Neural cell (in vitro differentiated cells): ENCODE measurements at regions not wholly inside any gene's neighbourhood (a gene's known extent, or its start where the extent isn't known, plus 50 kb on each side); places are given as distances from the start of the nearest gene placed in this dataset.

Experiments used
- H2AFZ ChIP-seq: fragments of 200-600, 300-800 bp; sonication (generic), shearing (Covaris generic); 2 replicates; pipeline ENCODE4 v1.6.0; 2014; ENCODE audit warnings: low read depth, mild to moderate bottlenecking, antibody characterized with exemption, low read length, moderate library complexity
- H3F3A ChIP-seq: fragments of 200-600 bp; shearing (Covaris generic); 2 replicates; pipeline ENCODE4 v1.6.1; 2016; ENCODE audit warnings: mild to moderate bottlenecking, moderate library complexity, mixed read lengths, antibody characterized with exemption, low read length; ENCODE audit not compliant: insufficient read depth, poor library complexity, severe bottlenecking
- H3K27ac ChIP-seq: fragments of 200-600, 300-800 bp; sonication (generic), shearing (Covaris generic); 2 replicates; pipeline ENCODE4 v1.5.1; 2014; ENCODE audit warnings: mild to moderate bottlenecking, low read length, moderate library complexity
- H3K27me3 ChIP-seq: fragments of 300-800, 200-600 bp; sonication (generic), shearing (Covaris generic); 2 replicates; pipeline ENCODE4 v1.6.0; 2014; ENCODE audit warnings: mild to moderate bottlenecking, low read depth, low read length, moderate library complexity; ENCODE audit not compliant: insufficient read depth
- H3K36me3 ChIP-seq: fragments of 300-800, 200-600 bp; sonication (generic), shearing (Covaris generic); 2 replicates; pipeline ENCODE4 v1.5.1; 2014; ENCODE audit warnings: mild to moderate bottlenecking, antibody characterized with exemption, low read length, moderate library complexity; ENCODE audit not compliant: insufficient read depth
- H3K4me2 ChIP-seq: fragments of 300-800, 200-600 bp; sonication (generic), shearing (Covaris generic); 2 replicates; pipeline ENCODE4 v1.6.0; 2014; ENCODE audit warnings: mild to moderate bottlenecking, low read length
- H3K4me3 ChIP-seq: fragments of 300-800, 200-600 bp; sonication (generic), shearing (Covaris generic); 2 replicates; pipeline ENCODE4 v1.5.1; 2014; ENCODE audit warnings: mild to moderate bottlenecking, low read length, moderate library complexity
- H3K79me2 ChIP-seq: fragments of 200-600 bp; shearing (Covaris generic); replicated peaks from 2 replicates; pipeline ENCODE4 v1.6.0; 2014; ENCODE audit warnings: mild to moderate bottlenecking, low read length, moderate library complexity; ENCODE audit not compliant: insufficient read depth
- H3K9ac ChIP-seq: fragments of 300-800, 200-600 bp; sonication (generic), shearing (Covaris generic); 2 replicates; pipeline ENCODE4 v1.6.1; 2016; ENCODE audit warnings: mild to moderate bottlenecking, low read length, mixed read lengths
- H3K9me2 ChIP-seq: fragments of 200-600 bp; shearing (Covaris generic); 2 replicates; pipeline ENCODE4 v1.6.1; 2016; ENCODE audit warnings: mild to moderate bottlenecking, low read length, mixed read lengths; ENCODE audit not compliant: insufficient read depth
- H3K9me3 ChIP-seq: fragments of 200-600, 300-800 bp; sonication (generic), shearing (Covaris generic); 2 replicates; pipeline ENCODE4 v1.6.1; 2016; ENCODE audit warnings: mild to moderate bottlenecking, mixed run types, low read length, moderate library complexity, mixed read lengths
- H4K20me1 ChIP-seq: fragments of 200-600 bp; shearing (Covaris generic); 2 replicates; pipeline ENCODE4 v1.6.1; 2016; ENCODE audit warnings: mild to moderate bottlenecking, mixed run types; ENCODE audit not compliant: insufficient read depth
- EP300 ChIP-seq: fragments of 450-650 bp; conservative IDR thresholded peaks from 2 replicates; pipeline ENCODE4 v1.6.1; 2014; ENCODE audit warnings: antibody characterized with exemption, mild to moderate bottlenecking, moderate library complexity; ENCODE audit not compliant: poor library complexity, severe bottlenecking
- EZH2 ChIP-seq: fragments of 200-600, 300-800 bp; shearing (Covaris generic), sonication (generic); IDR thresholded peaks from 2 replicates; pipeline ENCODE4 v1.6.1; 2014; ENCODE audit warnings: antibody characterized with exemption, low read length, borderline replicate concordance, mild to moderate bottlenecking; ENCODE audit not compliant: insufficient read depth, poor library complexity, severe bottlenecking
- MXI1 ChIP-seq: fragments of 450-650 bp; conservative IDR thresholded peaks from 2 replicates; pipeline ENCODE4 v1.6.1; 2014; ENCODE audit warnings: antibody characterized with exemption, mild to moderate bottlenecking; ENCODE audit not compliant: poor library complexity, severe bottlenecking
- POLR2AphosphoS5 ChIP-seq: IDR thresholded peaks from 2 replicates; pipeline ENCODE4 v1.6.1; 2012
- RAD21 ChIP-seq: fragments of 450-650 bp; conservative IDR thresholded peaks from 2 replicates; pipeline ENCODE4 v1.6.1; 2014; ENCODE audit warnings: antibody characterized with exemption, mild to moderate bottlenecking, moderate library complexity
- SMC3 ChIP-seq: fragments of 450-650 bp; conservative IDR thresholded peaks from 2 replicates; pipeline ENCODE4 v1.6.1; 2014; ENCODE audit warnings: antibody characterized with exemption, mild to moderate bottlenecking, moderate library complexity; ENCODE audit not compliant: poor library complexity
- TAF1 ChIP-seq: IDR thresholded peaks from 2 replicates; pipeline ENCODE4 v1.6.1; 2012; ENCODE audit warnings: low read depth
- TF ChIP-seq, protein P1 (sequence below): IDR thresholded peaks from 2 replicates; pipeline ENCODE4 v1.6.1; 2012; ENCODE audit warnings: borderline replicate concordance
- TF ChIP-seq, protein P2 (sequence below): fragments of 450-650 bp; IDR thresholded peaks from 2 replicates; pipeline ENCODE4 v1.5.1; 2014; ENCODE audit warnings: antibody characterized with exemption, mild to moderate bottlenecking, moderate library complexity; ENCODE audit not compliant: poor library complexity, severe bottlenecking

DNA sequence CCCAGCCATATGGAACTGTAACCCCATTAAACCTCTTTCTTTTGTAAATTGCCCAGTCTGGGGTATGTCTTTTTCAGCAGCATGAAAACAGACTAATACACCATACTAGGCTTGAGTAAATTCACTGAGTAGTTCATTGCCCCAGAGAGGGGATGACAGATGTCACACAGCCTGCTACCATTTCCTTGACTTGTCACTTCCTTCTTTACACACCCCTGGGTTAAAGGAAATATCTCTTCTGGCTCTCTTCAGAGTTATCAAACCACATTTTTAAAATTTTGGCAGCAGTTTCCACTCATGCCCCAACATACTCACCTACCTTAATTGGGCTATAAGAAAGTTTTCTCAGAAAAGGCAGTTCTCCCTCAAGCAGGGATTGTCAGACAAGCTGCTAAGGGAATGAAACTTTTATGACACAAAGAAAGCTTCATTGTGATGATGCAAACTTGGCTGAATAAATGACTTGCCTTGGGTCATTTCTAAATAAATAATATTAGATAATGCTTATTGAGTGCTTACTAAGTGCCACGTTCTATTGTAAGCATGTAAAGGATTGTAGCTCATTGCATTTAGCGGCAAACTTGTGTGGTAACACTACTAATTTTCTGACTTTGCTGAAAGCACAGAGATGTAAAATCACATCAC lies 68.0 kb upstream of the RBMS3 start:
- no peak overlapping the region for H3K9ac ChIP-seq
- H3K79me2 ChIP-seq: no peaks in the 10 kb centered on the region
- H3K9me2 ChIP-seq: no peaks in the 10 kb centered on the region
- no peak for TF ChIP-seq SMC3
- TF ChIP-seq TAF1: no peak
- no peak for TF ChIP-seq EP300
- TF ChIP-seq POLR2AphosphoS5: no peak
- TF ChIP-seq, protein P1, sequence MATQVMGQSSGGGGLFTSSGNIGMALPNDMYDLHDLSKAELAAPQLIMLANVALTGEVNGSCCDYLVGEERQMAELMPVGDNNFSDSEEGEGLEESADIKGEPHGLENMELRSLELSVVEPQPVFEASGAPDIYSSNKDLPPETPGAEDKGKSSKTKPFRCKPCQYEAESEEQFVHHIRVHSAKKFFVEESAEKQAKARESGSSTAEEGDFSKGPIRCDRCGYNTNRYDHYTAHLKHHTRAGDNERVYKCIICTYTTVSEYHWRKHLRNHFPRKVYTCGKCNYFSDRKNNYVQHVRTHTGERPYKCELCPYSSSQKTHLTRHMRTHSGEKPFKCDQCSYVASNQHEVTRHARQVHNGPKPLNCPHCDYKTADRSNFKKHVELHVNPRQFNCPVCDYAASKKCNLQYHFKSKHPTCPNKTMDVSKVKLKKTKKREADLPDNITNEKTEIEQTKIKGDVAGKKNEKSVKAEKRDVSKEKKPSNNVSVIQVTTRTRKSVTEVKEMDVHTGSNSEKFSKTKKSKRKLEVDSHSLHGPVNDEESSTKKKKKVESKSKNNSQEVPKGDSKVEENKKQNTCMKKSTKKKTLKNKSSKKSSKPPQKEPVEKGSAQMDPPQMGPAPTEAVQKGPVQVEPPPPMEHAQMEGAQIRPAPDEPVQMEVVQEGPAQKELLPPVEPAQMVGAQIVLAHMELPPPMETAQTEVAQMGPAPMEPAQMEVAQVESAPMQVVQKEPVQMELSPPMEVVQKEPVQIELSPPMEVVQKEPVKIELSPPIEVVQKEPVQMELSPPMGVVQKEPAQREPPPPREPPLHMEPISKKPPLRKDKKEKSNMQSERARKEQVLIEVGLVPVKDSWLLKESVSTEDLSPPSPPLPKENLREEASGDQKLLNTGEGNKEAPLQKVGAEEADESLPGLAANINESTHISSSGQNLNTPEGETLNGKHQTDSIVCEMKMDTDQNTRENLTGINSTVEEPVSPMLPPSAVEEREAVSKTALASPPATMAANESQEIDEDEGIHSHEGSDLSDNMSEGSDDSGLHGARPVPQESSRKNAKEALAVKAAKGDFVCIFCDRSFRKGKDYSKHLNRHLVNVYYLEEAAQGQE: no peak
- TF ChIP-seq EZH2: no peak
- H2AFZ ChIP-seq: no peak overlapping the region
- no peaks in the 10 kb centered on the region for H3K36me3 ChIP-seq
- no peaks in the 10 kb centered on the region for H3K27me3 ChIP-seq
- H4K20me1 ChIP-seq: no peaks in the 10 kb centered on the region
- H3K27ac ChIP-seq: no peak overlapping the region
- no peaks in the 10 kb centered on the region for H3K9me3 ChIP-seq
- no peak overlapping the region for H3K4me3 ChIP-seq
- no peak overlapping the region for H3K4me2 ChIP-seq
- H3F3A ChIP-seq: no peaks in the 10 kb centered on the region

DNA sequence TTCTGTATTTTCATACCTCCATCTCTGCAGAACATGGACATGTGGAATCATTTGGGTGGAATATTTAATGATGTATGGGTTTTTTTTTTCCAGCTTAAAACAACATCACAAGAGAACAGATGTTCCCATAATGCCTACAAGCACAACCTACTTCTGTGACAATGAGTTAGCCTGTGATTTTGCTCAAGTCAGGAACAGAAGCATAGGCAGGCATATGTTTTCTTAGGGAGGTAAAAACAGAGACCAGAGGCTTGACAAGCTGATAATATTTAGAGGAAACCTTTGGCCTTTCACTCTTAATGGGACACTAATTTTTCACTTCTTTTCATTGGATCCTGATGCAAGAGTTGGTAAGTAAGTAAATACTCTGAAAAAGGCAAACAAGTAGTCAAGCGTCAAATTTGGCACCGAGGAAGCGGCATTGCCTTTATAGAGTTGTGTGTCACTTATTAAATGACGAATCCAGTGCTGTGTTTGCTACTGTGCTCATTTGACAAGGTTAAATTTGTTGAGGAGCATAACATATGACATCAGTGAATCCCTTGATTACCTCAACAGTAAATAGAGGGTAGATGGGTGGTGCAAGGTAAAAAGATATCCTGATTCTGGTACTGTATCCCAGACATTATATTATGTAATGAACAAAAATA lies 66.7 kb upstream of the RBMS3 start:
- Histone ChIP-seq H3K36me3 (no peaks in the 10 kb centered on the region), H3F3A (no peaks in the 10 kb centered on the region), H3K9me3 (no peaks in the 10 kb centered on the region), H3K9me2 (no peaks in the 10 kb centered on the region), H3K27ac (no peak overlapping the region), H3K9ac (no peak overlapping the region), H2AFZ (no peak overlapping the region), H3K4me3 (no peak overlapping the region), H3K27me3 (no peaks in the 10 kb centered on the region), H3K4me2 (no peak overlapping the region), H4K20me1 (no peaks in the 10 kb centered on the region), H3K79me2 (no peaks in the 10 kb centered on the region)
- TF ChIP-seq EP300 (no peak), RAD21 (no peak), TAF1 (no peak), MXI1 (no peak), POLR2AphosphoS5 (no peak), SMC3 (no peak), EZH2 (no peak)
- TF ChIP-seq, protein P2, sequence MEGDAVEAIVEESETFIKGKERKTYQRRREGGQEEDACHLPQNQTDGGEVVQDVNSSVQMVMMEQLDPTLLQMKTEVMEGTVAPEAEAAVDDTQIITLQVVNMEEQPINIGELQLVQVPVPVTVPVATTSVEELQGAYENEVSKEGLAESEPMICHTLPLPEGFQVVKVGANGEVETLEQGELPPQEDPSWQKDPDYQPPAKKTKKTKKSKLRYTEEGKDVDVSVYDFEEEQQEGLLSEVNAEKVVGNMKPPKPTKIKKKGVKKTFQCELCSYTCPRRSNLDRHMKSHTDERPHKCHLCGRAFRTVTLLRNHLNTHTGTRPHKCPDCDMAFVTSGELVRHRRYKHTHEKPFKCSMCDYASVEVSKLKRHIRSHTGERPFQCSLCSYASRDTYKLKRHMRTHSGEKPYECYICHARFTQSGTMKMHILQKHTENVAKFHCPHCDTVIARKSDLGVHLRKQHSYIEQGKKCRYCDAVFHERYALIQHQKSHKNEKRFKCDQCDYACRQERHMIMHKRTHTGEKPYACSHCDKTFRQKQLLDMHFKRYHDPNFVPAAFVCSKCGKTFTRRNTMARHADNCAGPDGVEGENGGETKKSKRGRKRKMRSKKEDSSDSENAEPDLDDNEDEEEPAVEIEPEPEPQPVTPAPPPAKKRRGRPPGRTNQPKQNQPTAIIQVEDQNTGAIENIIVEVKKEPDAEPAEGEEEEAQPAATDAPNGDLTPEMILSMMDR: no peak
- TF ChIP-seq, protein P1: no peak
